ENCODE measurements at regions not wholly inside any gene's neighbourhood (a gene's known extent, or its start where the extent isn't known, plus 50 kb on each side); places are given as distances from the start of the nearest gene placed in this dataset.

DNA sequence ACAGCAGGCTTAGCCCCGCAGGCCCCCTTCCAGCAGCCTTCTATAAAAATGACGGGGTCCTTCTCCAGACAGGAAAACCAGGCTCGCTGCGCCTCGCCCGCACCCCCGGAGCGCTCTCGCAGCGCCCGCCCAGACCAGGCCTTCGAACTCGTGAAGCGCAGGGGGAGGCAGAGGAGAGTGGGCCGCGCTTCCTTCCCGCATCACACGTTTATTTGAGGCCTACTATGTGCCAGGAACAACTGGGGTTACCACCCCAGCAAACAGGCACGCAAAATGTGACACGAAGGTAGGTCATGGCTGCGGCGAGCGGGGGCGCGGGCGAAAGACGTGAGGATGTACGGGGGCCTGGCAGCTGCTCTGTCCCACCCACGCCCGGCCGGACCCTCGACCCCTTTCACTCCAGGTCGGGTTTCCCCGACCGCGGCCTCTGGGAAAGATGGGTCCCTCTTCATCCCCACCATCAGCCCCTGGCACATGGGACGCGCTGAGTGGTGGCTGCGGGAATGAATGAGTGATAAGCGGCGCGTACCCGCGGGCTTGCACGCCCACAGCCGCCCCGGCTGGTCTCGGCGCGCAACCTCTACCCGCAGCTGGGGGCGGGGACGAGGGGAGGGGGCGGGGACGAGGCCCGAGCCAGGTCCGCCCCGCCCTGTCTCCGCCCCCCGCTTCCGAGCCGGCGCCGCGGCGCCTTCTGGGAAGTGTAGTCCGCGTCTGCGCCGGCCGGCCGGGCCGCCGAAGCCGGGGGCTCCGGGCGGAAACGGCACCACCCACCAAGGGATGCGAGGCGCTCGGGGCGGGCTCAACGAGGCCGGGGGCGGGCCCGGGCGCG, 59.1 kb downstream of the ZNF467 start (continued):
- TF ChIP-seq MEIS1 (CRISPR knock-in tag; IDR thresholded peaks at IDR 0.05; ENCODE audit: borderline replicate concordance) (no peak), HCFC1 (IDR thresholded peaks at IDR 0.05; ENCODE audit: low read depth, low read length) (peak; percentile 77), HMGA1 (CRISPR knock-in tag; conservative IDR thresholded peaks at IDR 0.05) (no peak), ZKSCAN1 (IDR thresholded peaks at IDR 0.05; ENCODE audit: low read length) (peak; percentile 78; the same call in 1 of the 2 replicates), RXRB (CRISPR knock-in tag; IDR thresholded peaks at IDR 0.05; ENCODE audit: borderline replicate concordance) (no peak), ZNF460 (CRISPR knock-in tag; IDR thresholded peaks at IDR 0.05; ENCODE audit: borderline replicate concordance) (no peak), SP4 (CRISPR knock-in tag; IDR thresholded peaks at IDR 0.05) (peak; percentile 74), POLR2A (IDR thresholded peaks at IDR 0.05; ENCODE audit: insufficient read depth in 1 of 2, low read depth in 2 of 2, low read length in 2 of 2) (peak in 1 of 2 experiments; percentile 59; a peak in 2 of 4 replicates), ZNF441 (CRISPR knock-in tag; IDR thresholded peaks at IDR 0.05; ENCODE audit: borderline replicate concordance) (peak; percentile 42; the same call in 1 of the 2 replicates)
- TF ChIP-seq, protein P1, sequence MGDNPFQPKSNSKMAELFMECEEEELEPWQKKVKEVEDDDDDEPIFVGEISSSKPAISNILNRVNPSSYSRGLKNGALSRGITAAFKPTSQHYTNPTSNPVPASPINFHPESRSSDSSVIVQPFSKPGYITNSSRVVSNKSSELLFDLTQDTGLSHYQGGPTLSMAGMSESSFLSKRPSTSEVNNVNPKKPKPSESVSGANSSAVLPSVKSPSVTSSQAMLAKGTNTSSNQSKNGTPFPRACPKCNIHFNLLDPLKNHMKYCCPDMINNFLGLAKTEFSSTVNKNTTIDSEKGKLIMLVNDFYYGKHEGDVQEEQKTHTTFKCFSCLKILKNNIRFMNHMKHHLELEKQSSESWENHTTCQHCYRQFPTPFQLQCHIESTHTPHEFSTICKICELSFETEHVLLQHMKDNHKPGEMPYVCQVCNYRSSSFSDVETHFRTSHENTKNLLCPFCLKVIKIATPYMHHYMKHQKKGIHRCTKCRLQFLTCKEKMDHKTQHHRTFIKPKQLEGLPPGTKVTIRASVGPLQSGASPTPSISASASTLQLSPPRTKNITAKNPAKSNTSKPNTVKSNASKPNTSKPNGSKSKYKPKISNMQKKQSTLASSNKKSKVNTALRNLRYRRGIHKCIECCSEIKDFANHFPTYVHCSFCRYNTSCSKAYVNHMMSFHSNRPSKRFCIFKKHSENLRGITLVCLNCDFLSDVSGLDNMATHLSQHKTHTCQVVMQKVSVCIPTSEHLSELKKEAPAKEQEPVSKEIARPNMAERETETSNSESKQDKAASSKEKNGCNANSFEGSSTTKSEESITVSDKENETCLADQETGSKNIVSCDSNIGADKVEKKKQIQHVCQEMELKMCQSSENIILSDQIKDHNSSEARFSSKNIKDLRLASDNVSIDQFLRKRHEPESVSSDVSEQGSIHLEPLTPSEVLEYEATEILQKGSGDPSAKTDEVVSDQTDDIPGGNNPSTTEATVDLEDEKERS (CRISPR knock-in tag; IDR thresholded peaks at IDR 0.05): 0 out of 2 replicates have a peak, but pooled peaks have one; percentile 29
- TF ChIP-seq, protein P2, sequence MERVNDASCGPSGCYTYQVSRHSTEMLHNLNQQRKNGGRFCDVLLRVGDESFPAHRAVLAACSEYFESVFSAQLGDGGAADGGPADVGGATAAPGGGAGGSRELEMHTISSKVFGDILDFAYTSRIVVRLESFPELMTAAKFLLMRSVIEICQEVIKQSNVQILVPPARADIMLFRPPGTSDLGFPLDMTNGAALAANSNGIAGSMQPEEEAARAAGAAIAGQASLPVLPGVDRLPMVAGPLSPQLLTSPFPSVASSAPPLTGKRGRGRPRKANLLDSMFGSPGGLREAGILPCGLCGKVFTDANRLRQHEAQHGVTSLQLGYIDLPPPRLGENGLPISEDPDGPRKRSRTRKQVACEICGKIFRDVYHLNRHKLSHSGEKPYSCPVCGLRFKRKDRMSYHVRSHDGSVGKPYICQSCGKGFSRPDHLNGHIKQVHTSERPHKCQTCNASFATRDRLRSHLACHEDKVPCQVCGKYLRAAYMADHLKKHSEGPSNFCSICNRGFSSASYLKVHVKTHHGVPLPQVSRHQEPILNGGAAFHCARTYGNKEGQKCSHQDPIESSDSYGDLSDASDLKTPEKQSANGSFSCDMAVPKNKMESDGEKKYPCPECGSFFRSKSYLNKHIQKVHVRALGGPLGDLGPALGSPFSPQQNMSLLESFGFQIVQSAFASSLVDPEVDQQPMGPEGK (CRISPR knock-in tag; IDR thresholded peaks at IDR 0.05): peak; percentile 58

Data from HepG2 (cell line).